ENCODE measurements at regions not wholly inside any gene's neighbourhood (a gene's known extent, or its start where the extent isn't known, plus 50 kb on each side); places are given as distances from the start of the nearest gene placed in this dataset.
A peak's percentile ranks its signal among the peaks of the same experiment; 100 is the strongest.
"Not testable (repeated sequence)": the region's sequence is repeated elsewhere in the genome, so short reads cannot be mapped to it uniquely, and the experiment has no call there.

DNA sequence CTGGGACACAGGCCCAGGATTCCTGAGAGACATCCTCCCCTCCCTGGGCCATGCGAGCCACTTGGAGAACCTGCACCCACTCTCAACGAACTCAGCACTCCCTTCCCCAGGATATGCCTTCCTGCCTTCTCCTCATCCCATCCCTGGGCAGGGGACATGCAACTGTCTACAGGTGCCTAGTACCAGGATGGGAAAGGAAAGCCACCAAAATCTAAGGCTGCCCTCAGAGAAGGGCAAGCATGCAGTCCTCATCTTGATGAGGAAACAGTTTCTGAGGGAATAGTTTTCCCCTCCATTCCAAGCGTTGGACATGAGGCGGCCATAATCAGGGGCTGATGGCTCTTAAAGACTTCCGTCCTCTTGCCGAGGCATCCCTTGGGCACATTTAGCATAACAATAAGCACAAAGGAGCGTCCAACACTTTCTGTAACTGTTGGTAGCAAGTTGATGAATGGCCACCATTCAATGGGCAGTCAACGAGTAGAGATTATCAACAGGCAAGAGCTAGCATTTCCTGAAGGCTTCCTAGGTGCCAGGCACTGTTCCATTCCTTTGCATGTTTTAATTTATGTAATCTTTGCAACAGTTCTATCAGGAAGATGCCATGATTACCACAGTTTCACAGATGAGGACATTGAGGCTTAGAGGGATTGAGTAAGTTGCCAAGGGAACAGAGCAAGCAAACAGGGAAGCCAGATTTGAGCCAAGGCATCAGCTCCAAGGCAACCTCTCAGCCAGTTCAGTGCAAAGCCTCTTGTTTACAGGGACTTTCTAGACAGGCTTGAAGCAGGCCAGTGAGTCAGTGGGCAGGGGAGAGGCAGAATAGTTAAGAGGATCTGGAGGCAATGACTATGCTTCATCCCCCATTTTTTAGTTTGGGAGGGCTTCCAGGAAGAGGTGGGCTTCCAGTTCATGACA lies 105.1 kb downstream of the SINHCAF start:
- H3K4me3 ChIP-seq (ENCODE audit: low read length): no peak overlapping the region
- TF ChIP-seq CTCF (conservative IDR thresholded peaks at IDR 0.05; ENCODE audit: low read length): no peak
- peak; percentile 12 for DNase-seq (ENCODE audit: low read depth)

- TF ChIP-seq CTCF (conservative IDR thresholded peaks at IDR 0.05; ENCODE audit: low read length): no peak
- DNase-seq (ENCODE audit: low read depth): no peak
- H3K4me3 ChIP-seq (ENCODE audit: low read length): no peak overlapping the region
Observed at GRCh38 chr12:31221551-31221945, 104.4 kb downstream of the SINHCAF start.

GRCh38 chr12:31222620-31223222 lies 103.2 kb downstream of the SINHCAF start:
- no peak for TF ChIP-seq CTCF (conservative IDR thresholded peaks at IDR 0.05; ENCODE audit: low read length)
- no peak for DNase-seq (ENCODE audit: low read depth)
- no peak overlapping the region for H3K4me3 ChIP-seq (ENCODE audit: low read length)

GRCh38 chr12:31223640-31224039 lies 102.3 kb downstream of the SINHCAF start:
- DNase-seq (ENCODE audit: low read depth); H3K4me3 ChIP-seq (ENCODE audit: low read length): not testable (repeated sequence)

GRCh38 chr12:31224768-31225448 lies 101.0 kb downstream of the SINHCAF start:
- no peak for DNase-seq (ENCODE audit: low read depth)
- no peak for TF ChIP-seq CTCF (conservative IDR thresholded peaks at IDR 0.05; ENCODE audit: low read length)
- H3K4me3 ChIP-seq (ENCODE audit: low read length): no peak overlapping the region

DNA sequence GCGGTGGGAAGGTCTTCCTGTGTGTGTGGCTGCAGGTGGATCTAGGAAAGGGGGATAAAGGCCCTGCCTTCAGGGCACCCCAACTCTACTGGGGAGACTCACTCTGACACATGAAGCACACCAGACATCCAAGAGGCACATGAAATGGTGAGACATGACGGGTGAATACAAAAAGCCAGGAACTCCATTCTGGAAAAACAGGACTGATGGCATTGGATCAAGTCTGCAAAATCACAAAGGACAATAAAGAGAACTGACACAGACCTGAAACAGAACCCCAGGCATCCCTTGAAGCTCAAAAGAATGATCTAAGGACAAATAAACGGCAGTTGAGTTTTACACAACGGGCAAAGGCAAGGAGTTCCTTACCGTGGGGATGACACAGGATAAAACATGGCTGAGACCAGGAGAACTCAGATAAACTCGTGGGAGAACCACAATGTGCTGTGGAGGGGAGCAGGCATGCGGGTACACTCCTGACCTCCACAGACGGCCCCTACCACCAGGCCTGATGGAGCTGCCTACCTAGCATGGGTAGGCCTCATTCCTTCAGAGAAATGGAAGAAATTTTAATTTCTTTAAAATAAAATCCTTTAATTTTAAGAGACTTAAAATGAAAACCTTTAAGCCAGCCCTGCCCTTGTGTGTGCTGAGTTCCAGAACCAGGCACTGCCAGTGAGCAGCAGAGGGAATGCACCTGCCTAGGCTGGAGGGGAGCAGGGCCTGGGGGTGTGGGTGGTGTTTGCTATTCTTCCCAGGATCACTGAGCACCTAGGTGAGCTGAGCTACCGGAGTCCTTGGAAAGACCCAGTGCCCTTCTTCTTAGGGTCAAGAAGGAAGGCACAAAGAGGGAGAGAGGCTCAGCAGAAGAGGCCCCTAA lies 100.1 kb downstream of the SINHCAF start:
- H3K4me3 ChIP-seq (ENCODE audit: low read length): no peak overlapping the region
- no peak for TF ChIP-seq CTCF (conservative IDR thresholded peaks at IDR 0.05; ENCODE audit: low read length)

DNA sequence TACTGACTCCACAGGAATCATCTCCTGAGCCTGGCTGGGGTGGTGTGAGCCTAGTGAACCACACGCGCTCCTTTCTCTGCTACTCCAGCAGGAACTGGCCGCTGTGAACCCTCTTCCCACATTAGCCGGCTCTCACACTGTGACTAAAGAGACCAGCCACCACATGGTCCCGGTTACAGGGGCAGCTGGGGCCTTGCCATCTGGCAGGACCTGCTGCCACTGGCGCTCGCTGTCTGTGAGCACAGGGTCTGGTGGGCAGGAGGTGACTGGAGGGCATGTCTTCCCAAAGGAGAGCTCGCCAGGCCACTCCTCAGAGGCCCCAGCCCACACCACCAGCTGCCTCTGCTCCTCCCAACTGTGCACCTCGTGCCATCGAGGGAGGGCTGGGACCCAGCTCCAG lies 99.3 kb downstream of the SINHCAF start:
- no peak overlapping the region for H3K4me3 ChIP-seq (ENCODE audit: low read length)
- TF ChIP-seq CTCF (conservative IDR thresholded peaks at IDR 0.05; ENCODE audit: low read length): no peak
- DNase-seq (ENCODE audit: low read depth): no peak

More for the DNA sequence above, 100.1 kb downstream of the SINHCAF start:
- DNase-seq (ENCODE audit: low read depth): no peak
